OCI-LY1 (cell line): ENCODE measurements at regions not wholly inside any gene's neighbourhood (a gene's known extent, or its start where the extent isn't known, plus 50 kb on each side); places are given as distances from the start of the nearest gene placed in this dataset.
"Not testable (repeated sequence)": the region's sequence is repeated elsewhere in the genome, so short reads cannot be mapped to it uniquely, and the experiment has no call there.

ENCODE experiments used
- H2AFZ ChIP-seq: fragments of 200-600 bp; sonication (generic), shearing (Covaris generic); 2 replicates; pipeline ENCODE4 v1.6.0; 2014; ENCODE audit warnings: antibody characterized with exemption, mild to moderate bottlenecking, low read length
- H3F3A ChIP-seq: fragments of 200-600 bp; sonication (generic), shearing (Covaris generic); 2 replicates; pipeline ENCODE4 v1.6.0; 2014; ENCODE audit warnings: mild to moderate bottlenecking, antibody characterized with exemption, low read length, moderate library complexity; ENCODE audit not compliant: insufficient read depth
- H3K27ac ChIP-seq: fragments of 200-600 bp; sonication (generic); 2 replicates; pipeline ENCODE4 v1.5.1; 2014; ENCODE audit warnings: low read length, mixed run types, mild to moderate bottlenecking, low read depth; ENCODE audit not compliant: poor library complexity, severe bottlenecking
- H3K27me3 ChIP-seq: fragments of 200-600 bp; sonication (generic); 2 replicates; pipeline ENCODE4 v1.6.0; 2014; ENCODE audit warnings: antibody characterized with exemption, mild to moderate bottlenecking, low read length, moderate library complexity; ENCODE audit not compliant: insufficient read depth
- H3K36me3 ChIP-seq: fragments of 200-600 bp; sonication (generic); 2 replicates; pipeline ENCODE4 v1.6.1; 2014; ENCODE audit warnings: mild to moderate bottlenecking, antibody characterized with exemption, low read length, moderate library complexity, mixed read lengths; ENCODE audit not compliant: insufficient read depth
- H3K4me1 ChIP-seq: fragments of 200-600 bp; sonication (generic); 2 replicates; pipeline ENCODE4 v1.5.1; 2014; ENCODE audit warnings: mild to moderate bottlenecking, low read length, moderate library complexity; ENCODE audit not compliant: insufficient read depth, severe bottlenecking
- H3K4me2 ChIP-seq: fragments of 200-600 bp; sonication (generic), shearing (Covaris generic); 2 replicates; pipeline ENCODE4 v1.6.1; 2014; ENCODE audit warnings: low read length
- H3K4me3 ChIP-seq: fragments of 200-600 bp; sonication (generic); 2 replicates; pipeline ENCODE4 v1.5.1; 2014; ENCODE audit warnings: low read length, low read depth, mild to moderate bottlenecking, mixed read lengths; ENCODE audit not compliant: poor library complexity, severe bottlenecking
- H3K79me2 ChIP-seq: fragments of 200-600 bp; shearing (Covaris generic); 2 replicates; pipeline ENCODE4 v1.6.1; 2016; ENCODE audit warnings: mixed run types, low read length, mixed read lengths; ENCODE audit not compliant: insufficient read depth
- H3K9ac ChIP-seq: fragments of 200-600 bp; sonication (generic), shearing (Covaris generic); 2 replicates; pipeline ENCODE4 v1.6.1; 2014; ENCODE audit warnings: mild to moderate bottlenecking, low read length, mixed read lengths
- H3K9me2 ChIP-seq: fragments of 200-600 bp; sonication (generic), shearing (Covaris generic); 2 replicates; pipeline ENCODE4 v1.6.1; 2014; ENCODE audit warnings: low read depth, mild to moderate bottlenecking, low read length, mixed read lengths
- H3K9me3 ChIP-seq: fragments of 200-600 bp; shearing (Covaris generic); 2 replicates; pipeline ENCODE4 v1.6.1; 2014; ENCODE audit warnings: low read length, mixed read lengths
- H4K20me1 ChIP-seq: fragments of 200-600 bp; sonication (generic), shearing (Covaris generic); 2 replicates; pipeline ENCODE4 v1.6.0; 2016; ENCODE audit warnings: mild to moderate bottlenecking, low read length; ENCODE audit not compliant: insufficient read depth
- CTCF ChIP-seq: fragments of 200-600 bp; sonication (generic), shearing (Covaris generic); IDR thresholded peaks from 2 replicates; pipeline ENCODE4 v1.5.1; 2017; ENCODE audit warnings: mild to moderate bottlenecking, antibody characterized with exemption, low read length, moderate library complexity, mixed read lengths
- EZH2 ChIP-seq: fragments of 200-600 bp; sonication (generic), shearing (Covaris generic); IDR thresholded peaks from 2 replicates; pipeline ENCODE4 v1.8.0; 2017; ENCODE audit warnings: borderline replicate concordance, mixed run types, mild to moderate bottlenecking, antibody characterized with exemption, low read length, moderate library complexity, mixed read lengths

- Histone ChIP-seq H3K79me2 (no peaks in the 10 kb centered on the region), H3K36me3 (no peaks in the 10 kb centered on the region), H3K4me3 (no peak overlapping the region), H3K27me3 (no peaks in the 10 kb centered on the region), H3K9ac (no peak overlapping the region), H3K4me1 (no peaks in the 10 kb centered on the region), H3K4me2 (no peak overlapping the region), H3K9me3 (no peaks in the 10 kb centered on the region), H4K20me1 (no peaks in the 10 kb centered on the region), H3K9me2 (no peaks in the 10 kb centered on the region), H2AFZ (no peak overlapping the region), H3F3A (no peaks in the 10 kb centered on the region), H3K27ac (no peak overlapping the region)
- TF ChIP-seq CTCF (no peak), EZH2 (no peak)
Measured at GRCh38 chr14:87030197-87030596, 962.8 kb downstream of the GALC start.

GRCh38 chr14:87020106-87020505, 972.9 kb downstream of the GALC start:
- H3F3A ChIP-seq, H3K9me3 ChIP-seq, H4K20me1 ChIP-seq, H3K27ac ChIP-seq, H3K4me1 ChIP-seq, H3K4me3 ChIP-seq, H3K36me3 ChIP-seq, H3K9me2 ChIP-seq, H3K79me2 ChIP-seq, H2AFZ ChIP-seq, H3K9ac ChIP-seq, H3K4me2 ChIP-seq, H3K27me3 ChIP-seq: not testable (repeated sequence)

GRCh38 chr14:87018294-87018693, 974.7 kb downstream of the GALC start:
- Histone ChIP-seq H3K4me3 (no peak overlapping the region), H3K9me3 (no peaks in the 10 kb centered on the region), H3K27ac (no peak overlapping the region), H3K9ac (no peak overlapping the region), H3K4me1 (no peaks in the 10 kb centered on the region), H3F3A (no peaks in the 10 kb centered on the region), H4K20me1 (no peaks in the 10 kb centered on the region), H3K36me3 (no peaks in the 10 kb centered on the region), H3K9me2 (no peaks in the 10 kb centered on the region), H3K4me2 (no peak overlapping the region), H2AFZ (no peak overlapping the region), H3K79me2 (no peaks in the 10 kb centered on the region), H3K27me3 (no peaks in the 10 kb centered on the region)
- TF ChIP-seq EZH2, result no peak
- no peak for TF ChIP-seq CTCF

- H3F3A ChIP-seq, result no peaks in the 10 kb centered on the region
- no peak overlapping the region for H3K4me2 ChIP-seq
- no peaks in the 10 kb centered on the region for H3K36me3 ChIP-seq
- no peak overlapping the region for H3K9ac ChIP-seq
- H3K27ac ChIP-seq, result no peak overlapping the region
- TF ChIP-seq CTCF (no peak), EZH2 (no peak)
- no peaks in the 10 kb centered on the region for H3K9me3 ChIP-seq
- H2AFZ ChIP-seq, result no peak overlapping the region
- no peaks in the 10 kb centered on the region for H3K79me2 ChIP-seq
- H3K27me3 ChIP-seq, result no peaks in the 10 kb centered on the region
- H3K4me3 ChIP-seq, result no peak overlapping the region
- no peaks in the 10 kb centered on the region for H3K4me1 ChIP-seq
- no peaks in the 10 kb centered on the region for H4K20me1 ChIP-seq
- no peaks in the 10 kb centered on the region for H3K9me2 ChIP-seq
Measured at GRCh38 chr14:87017335-87017734, 975.6 kb downstream of the GALC start.
